ENCODE measurements at regions not wholly inside any gene's neighbourhood (a gene's known extent, or its start where the extent isn't known, plus 50 kb on each side); places are given as distances from the start of the nearest gene placed in this dataset.

GRCh38 chr1:217078078-217078690 lies 355.0 kb upstream of the ESRRG start:
- TF ChIP-seq, protein P1, sequence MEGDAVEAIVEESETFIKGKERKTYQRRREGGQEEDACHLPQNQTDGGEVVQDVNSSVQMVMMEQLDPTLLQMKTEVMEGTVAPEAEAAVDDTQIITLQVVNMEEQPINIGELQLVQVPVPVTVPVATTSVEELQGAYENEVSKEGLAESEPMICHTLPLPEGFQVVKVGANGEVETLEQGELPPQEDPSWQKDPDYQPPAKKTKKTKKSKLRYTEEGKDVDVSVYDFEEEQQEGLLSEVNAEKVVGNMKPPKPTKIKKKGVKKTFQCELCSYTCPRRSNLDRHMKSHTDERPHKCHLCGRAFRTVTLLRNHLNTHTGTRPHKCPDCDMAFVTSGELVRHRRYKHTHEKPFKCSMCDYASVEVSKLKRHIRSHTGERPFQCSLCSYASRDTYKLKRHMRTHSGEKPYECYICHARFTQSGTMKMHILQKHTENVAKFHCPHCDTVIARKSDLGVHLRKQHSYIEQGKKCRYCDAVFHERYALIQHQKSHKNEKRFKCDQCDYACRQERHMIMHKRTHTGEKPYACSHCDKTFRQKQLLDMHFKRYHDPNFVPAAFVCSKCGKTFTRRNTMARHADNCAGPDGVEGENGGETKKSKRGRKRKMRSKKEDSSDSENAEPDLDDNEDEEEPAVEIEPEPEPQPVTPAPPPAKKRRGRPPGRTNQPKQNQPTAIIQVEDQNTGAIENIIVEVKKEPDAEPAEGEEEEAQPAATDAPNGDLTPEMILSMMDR (conservative IDR thresholded peaks at IDR 0.05; ENCODE audit: low read length): no peak
- no peak for TF ChIP-seq EZH2phosphoT487 (IDR thresholded peaks at IDR 0.05; ENCODE audit: borderline replicate concordance, low read depth, low read length)

All from OCI-LY7 (cell line).